ENCODE measurements at regions not wholly inside any gene's neighbourhood (a gene's known extent, or its start where the extent isn't known, plus 50 kb on each side); places are given as distances from the start of the nearest gene placed in this dataset.
A peak's percentile ranks its signal among the peaks of the same experiment; 100 is the strongest.

DNA sequence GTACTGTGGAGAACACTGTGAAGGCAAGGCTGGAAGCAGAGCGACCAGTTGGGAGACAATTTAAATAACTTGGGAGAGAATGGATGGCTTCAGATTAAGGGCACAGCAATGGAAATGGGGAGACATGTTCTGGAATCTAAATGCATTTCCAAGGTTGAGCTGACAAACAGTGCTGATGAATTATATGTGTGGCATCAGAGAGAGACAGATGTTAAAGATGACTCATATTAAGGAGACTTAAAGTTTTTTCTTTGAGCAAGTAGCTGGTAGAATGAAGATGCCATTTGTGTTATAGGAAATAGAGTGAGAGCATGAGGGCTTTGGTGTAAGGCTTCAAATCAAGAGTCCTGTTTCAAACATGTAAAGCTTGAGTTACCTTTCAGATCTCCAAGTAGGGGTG is 441.8 kb downstream of the SETBP1 start:
- ChIA-PET CTCF (interaction anchor here (1.0 to 1.6 kb wide), 2 partner anchors 8 to 243 kb away, joined by 3 to 5 read pairs; no protein-coding TSS in a partner anchor), RAD21 (ENCODE audit: unreplicated experiment) (no interaction called here), SMC1A (ENCODE audit: uncharacterized antibody, unreplicated experiment) (interaction anchor here (0.6 to 1.3 kb wide), 3 partner anchors 16 to 488 kb away, joined by 3 to 7 read pairs (median 3); no protein-coding TSS in a partner anchor), POLR2A (interaction anchor here (0.8 to 1.4 kb wide), 2 partner anchors 9 to 16 kb away, joined by 3 to 5 read pairs; no protein-coding TSS in a partner anchor)
- no peak for ATAC-seq
- peak; percentile 44 for FAIRE-seq
- Histone ChIP-seq H3K27me3 (replicated peaks in 1 of 2; ENCODE audit: control insufficient read depth in 2 of 2, insufficient read depth in 2 of 2, low read length in 1 of 2) (no peaks in the 10 kb centered on the region), H4K20me1 (ENCODE audit: control insufficient read depth, insufficient read depth) (no peaks in the 10 kb centered on the region), H3K79me2 (ENCODE audit: control insufficient read depth, insufficient read depth, low read length) (no peaks in the 10 kb centered on the region), H3K4me2 (ENCODE audit: control insufficient read depth, insufficient read depth) (no peak overlapping the region), H3K9me3 (replicated peaks; ENCODE audit: control insufficient read depth, insufficient read depth, low read length) (no peaks in the 10 kb centered on the region), H2AFZ (ENCODE audit: control insufficient read depth, low read depth, low read length) (no peak overlapping the region), H3K36me3 (ENCODE audit: control insufficient read depth in 2 of 2, insufficient read depth in 2 of 2, low read length in 1 of 2) (no peaks in the 10 kb centered on the region), H3K4me3 (no peak overlapping the region), H3K27ac (ENCODE audit: control insufficient read depth, insufficient read depth) (no peak overlapping the region), H3K9ac (ENCODE audit: control insufficient read depth, insufficient read depth, low read length) (no peak overlapping the region), H3K4me1 (ENCODE audit: control insufficient read depth, insufficient read depth, low read length) (no peaks in the 10 kb centered on the region)
- TF ChIP-seq TARDBP (IDR thresholded peaks at IDR 0.05; ENCODE audit: borderline replicate concordance) (no peak), BACH1 (IDR thresholded peaks at IDR 0.05; ENCODE audit: borderline replicate concordance) (no peak), RAD51 (IDR thresholded peaks at IDR 0.05) (no peak), NR2C1 (IDR thresholded peaks at IDR 0.05) (no peak), BCL11A (IDR thresholded peaks at IDR 0.05; ENCODE audit: low read depth, low read length) (no peak)
- WGBS (ENCODE audit: insufficient coverage, insufficient replicate concordance, low lambda C conversion rate, missing lambda C conversion rate): 94% methylated on average over 1 of the region's 1 CpG
- intact Hi-C loops (cut with micrococcal nuclease; ENCODE audit: unreplicated experiment) (no loop called here), in situ Hi-C loops (cut with MboI) (no loop called here)
- BruUV-seq (replicated peaks): no TSS peak
- DNase-seq (ENCODE audit: low read depth, low spot score): no peak

DNA sequence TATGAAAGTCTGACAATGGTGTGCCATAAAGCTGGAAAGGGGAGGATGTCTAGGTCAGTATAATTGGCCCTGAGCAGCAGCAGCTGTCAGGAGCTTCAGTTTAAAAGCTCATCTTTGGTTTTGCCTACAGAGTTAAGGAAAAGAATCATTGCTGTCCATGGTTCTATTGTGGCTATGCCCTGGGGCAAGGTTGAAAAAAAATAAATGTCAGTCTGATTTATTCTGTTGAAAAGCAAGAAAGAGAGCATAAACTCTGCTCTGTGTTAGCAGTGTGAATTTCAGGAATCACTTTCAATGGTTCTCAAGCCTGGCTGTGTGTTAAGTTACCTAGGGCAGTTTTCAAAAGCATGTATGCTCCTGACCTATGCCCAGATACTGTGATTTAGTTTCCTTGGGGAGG is 446.7 kb downstream of the SETBP1 start:
- no peaks in the 10 kb centered on the region for H3K9me3 ChIP-seq (replicated peaks; ENCODE audit: control insufficient read depth, insufficient read depth, low read length)
- no peaks in the 10 kb centered on the region for H3K79me2 ChIP-seq (ENCODE audit: control insufficient read depth, insufficient read depth, low read length)
- H2AFZ ChIP-seq (ENCODE audit: control insufficient read depth, low read depth, low read length): no peak overlapping the region
- RAD21 ChIA-PET (ENCODE audit: unreplicated experiment): interaction anchor here (1.4 kb wide), 1 partner anchor 21 kb away, joined by 3 read pairs; no protein-coding TSS in a partner anchor
- no peak overlapping the region for H3K9ac ChIP-seq (ENCODE audit: control insufficient read depth, insufficient read depth, low read length)
- no peaks in the 10 kb centered on the region for H3K4me1 ChIP-seq (ENCODE audit: control insufficient read depth, insufficient read depth, low read length)
- no peak overlapping the region for H3K4me3 ChIP-seq
- CTCF ChIA-PET: interaction anchor here (0.7 kb wide), 1 partner anchor 223 kb away, joined by 3 read pairs; no protein-coding TSS in a partner anchor
- BruUV-seq (replicated peaks): no TSS peak
- no peaks in the 10 kb centered on the region for H3K27me3 ChIP-seq (replicated peaks in 1 of 2; ENCODE audit: control insufficient read depth in 2 of 2, insufficient read depth in 2 of 2, low read length in 1 of 2)
- H3K27ac ChIP-seq (ENCODE audit: control insufficient read depth, insufficient read depth): no peak overlapping the region
- no peak for ATAC-seq
- no peaks in the 10 kb centered on the region for H3K36me3 ChIP-seq (ENCODE audit: control insufficient read depth in 2 of 2, insufficient read depth in 2 of 2, low read length in 1 of 2)
- no peak for FAIRE-seq
- in situ Hi-C loops (cut with MboI) (no loop called here), intact Hi-C loops (cut with micrococcal nuclease; ENCODE audit: unreplicated experiment) (no loop called here)
- TF ChIP-seq, protein P1, sequence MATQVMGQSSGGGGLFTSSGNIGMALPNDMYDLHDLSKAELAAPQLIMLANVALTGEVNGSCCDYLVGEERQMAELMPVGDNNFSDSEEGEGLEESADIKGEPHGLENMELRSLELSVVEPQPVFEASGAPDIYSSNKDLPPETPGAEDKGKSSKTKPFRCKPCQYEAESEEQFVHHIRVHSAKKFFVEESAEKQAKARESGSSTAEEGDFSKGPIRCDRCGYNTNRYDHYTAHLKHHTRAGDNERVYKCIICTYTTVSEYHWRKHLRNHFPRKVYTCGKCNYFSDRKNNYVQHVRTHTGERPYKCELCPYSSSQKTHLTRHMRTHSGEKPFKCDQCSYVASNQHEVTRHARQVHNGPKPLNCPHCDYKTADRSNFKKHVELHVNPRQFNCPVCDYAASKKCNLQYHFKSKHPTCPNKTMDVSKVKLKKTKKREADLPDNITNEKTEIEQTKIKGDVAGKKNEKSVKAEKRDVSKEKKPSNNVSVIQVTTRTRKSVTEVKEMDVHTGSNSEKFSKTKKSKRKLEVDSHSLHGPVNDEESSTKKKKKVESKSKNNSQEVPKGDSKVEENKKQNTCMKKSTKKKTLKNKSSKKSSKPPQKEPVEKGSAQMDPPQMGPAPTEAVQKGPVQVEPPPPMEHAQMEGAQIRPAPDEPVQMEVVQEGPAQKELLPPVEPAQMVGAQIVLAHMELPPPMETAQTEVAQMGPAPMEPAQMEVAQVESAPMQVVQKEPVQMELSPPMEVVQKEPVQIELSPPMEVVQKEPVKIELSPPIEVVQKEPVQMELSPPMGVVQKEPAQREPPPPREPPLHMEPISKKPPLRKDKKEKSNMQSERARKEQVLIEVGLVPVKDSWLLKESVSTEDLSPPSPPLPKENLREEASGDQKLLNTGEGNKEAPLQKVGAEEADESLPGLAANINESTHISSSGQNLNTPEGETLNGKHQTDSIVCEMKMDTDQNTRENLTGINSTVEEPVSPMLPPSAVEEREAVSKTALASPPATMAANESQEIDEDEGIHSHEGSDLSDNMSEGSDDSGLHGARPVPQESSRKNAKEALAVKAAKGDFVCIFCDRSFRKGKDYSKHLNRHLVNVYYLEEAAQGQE (IDR thresholded peaks at IDR 0.05; ENCODE audit: low read depth, low read length): 0 out of 2 replicates have a peak, but pooled peaks have one; percentile 12
- TF ChIP-seq, protein P2, sequence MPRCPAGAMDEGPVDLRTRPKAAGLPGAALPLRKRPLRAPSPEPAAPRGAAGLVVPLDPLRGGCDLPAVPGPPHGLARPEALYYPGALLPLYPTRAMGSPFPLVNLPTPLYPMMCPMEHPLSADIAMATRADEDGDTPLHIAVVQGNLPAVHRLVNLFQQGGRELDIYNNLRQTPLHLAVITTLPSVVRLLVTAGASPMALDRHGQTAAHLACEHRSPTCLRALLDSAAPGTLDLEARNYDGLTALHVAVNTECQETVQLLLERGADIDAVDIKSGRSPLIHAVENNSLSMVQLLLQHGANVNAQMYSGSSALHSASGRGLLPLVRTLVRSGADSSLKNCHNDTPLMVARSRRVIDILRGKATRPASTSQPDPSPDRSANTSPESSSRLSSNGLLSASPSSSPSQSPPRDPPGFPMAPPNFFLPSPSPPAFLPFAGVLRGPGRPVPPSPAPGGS (IDR thresholded peaks at IDR 0.05; ENCODE audit: borderline replicate concordance, insufficient read depth, low read depth, low read length, poor library complexity, severe bottlenecking): no peak
- POLR2A ChIA-PET: no interaction called here
- no peak for DNase-seq (ENCODE audit: low read depth, low spot score)
- H4K20me1 ChIP-seq (ENCODE audit: control insufficient read depth, insufficient read depth): no peaks in the 10 kb centered on the region
- no peak overlapping the region for H3K4me2 ChIP-seq (ENCODE audit: control insufficient read depth, insufficient read depth)
- SMC1A ChIA-PET (ENCODE audit: uncharacterized antibody, unreplicated experiment): interaction anchor here (0.9 to 1.4 kb wide), 5 partner anchors 10 to 81 kb away, joined by 3 to 4 read pairs (median 4); no protein-coding TSS in a partner anchor

Measured in GM12878 (cell line).